ENCODE measurements at regions not wholly inside any gene's neighbourhood (a gene's known extent, or its start where the extent isn't known, plus 50 kb on each side); places are given as distances from the start of the nearest gene placed in this dataset.

- no peak overlapping the region for H4K8ac ChIP-seq (replicated peaks; ENCODE audit: insufficient read length, low read depth, low read length)
- no peak overlapping the region for H3K27ac Mint-ChIP-seq
- WGBS (ENCODE audit: extremely low coverage, insufficient read length, low lambda C conversion rate), result no CpG with 5 or more reads among the region's 1 CpG
Observed at GRCh38 chr14:53252141-53252540, 99.0 kb upstream of the DDHD1 start.

More at GRCh38 chr14:53252141-53252540, 99.0 kb upstream of the DDHD1 start:
- no peaks in the 10 kb centered on the region for H3K79me1 ChIP-seq (ENCODE audit: insufficient read depth, low read depth, low read length, poor library complexity, severe bottlenecking)
- H3K14ac ChIP-seq (ENCODE audit: insufficient read depth, low read length), result no peak overlapping the region
- no peaks in the 10 kb centered on the region for H3K4me1 Mint-ChIP-seq
- H2BK120ac ChIP-seq (ENCODE audit: low read depth, low read length, poor library complexity, severe bottlenecking), result no peak overlapping the region
- no peak overlapping the region for H3K4ac ChIP-seq (ENCODE audit: low read depth, low read length)
- no peak overlapping the region for H3K18ac ChIP-seq (ENCODE audit: insufficient read length, low read depth, low read length)
- no peak overlapping the region for H2AK5ac ChIP-seq (ENCODE audit: insufficient read length, low read length)
- H3K9ac ChIP-seq (ENCODE audit: extremely low read depth, insufficient read length, low read length), result no peak overlapping the region
- H3K79me2 ChIP-seq (ENCODE audit: insufficient read depth, low read length), result no peaks in the 10 kb centered on the region
- no peak overlapping the region for H2BK12ac ChIP-seq (ENCODE audit: insufficient read length, low read depth, low read length)
- H3K27me3 ChIP-seq (ENCODE audit: insufficient read depth, low read length), result no peaks in the 10 kb centered on the region
- no peaks in the 10 kb centered on the region for H3K27me3 Mint-ChIP-seq (ENCODE audit: low read depth)
- no peak overlapping the region for H3T11ph ChIP-seq (ENCODE audit: low read length)
- no peak overlapping the region for H2BK5ac ChIP-seq (ENCODE audit: insufficient read length, low read length)
- no peak overlapping the region for H3K4me2 ChIP-seq (ENCODE audit: insufficient read depth, insufficient read length, low read length)
- H4K91ac ChIP-seq (ENCODE audit: insufficient read length, low read depth, low read length), result no peak overlapping the region
- H2BK20ac ChIP-seq (ENCODE audit: low read depth, low read length, poor library complexity, severe bottlenecking), result no peak overlapping the region
- no peaks in the 10 kb centered on the region for H3K4me1 ChIP-seq (ENCODE audit: insufficient read depth, low read length)
- H2BK15ac ChIP-seq (ENCODE audit: low read depth, low read length), result no peak overlapping the region
- H2AFZ ChIP-seq (ENCODE audit: low read length), result no peak overlapping the region
- H3K9me3 ChIP-seq (ENCODE audit: control insufficient read depth, low read depth, low read length), result no peaks in the 10 kb centered on the region
- no peaks in the 10 kb centered on the region for H4K20me1 ChIP-seq (ENCODE audit: control insufficient read depth, insufficient read depth, insufficient read length)
- TF ChIP-seq CTCF (conservative IDR thresholded peaks at IDR 0.05), result no peak
- peaks cover 1 to 16% (median 10%) of the 10 kb centered on the region in 3 experiments; a peak in 5 of 7 replicates for H3K36me3 Mint-ChIP-seq (ENCODE audit: insufficient read depth in 1 of 3, low read depth in 3 of 3)
- H3K9me3 Mint-ChIP-seq, result peaks cover 17 to 23% of the 10 kb centered on the region in 2 experiments; a peak in 4 of 5 replicates
- no peak overlapping the region for H3K23ac ChIP-seq (ENCODE audit: insufficient read length, low read depth, low read length)
- no peaks in the 10 kb centered on the region for H3K23me2 ChIP-seq (ENCODE audit: insufficient read length, low read depth, low read length, poor library complexity, severe bottlenecking)
- H3K4me3 Mint-ChIP-seq, result no peak overlapping the region
- H3K56ac ChIP-seq (ENCODE audit: insufficient read length, low read depth, low read length), result no peak overlapping the region
- no peak overlapping the region for H4K5ac ChIP-seq (ENCODE audit: insufficient read length, low read depth, low read length)
- no peak for DNase-seq
- no peak overlapping the region for H3K27ac ChIP-seq (ENCODE audit: insufficient read length, low read depth, low read length)
